ENCODE measurements at regions not wholly inside any gene's neighbourhood (a gene's known extent, or its start where the extent isn't known, plus 50 kb on each side); places are given as distances from the start of the nearest gene placed in this dataset.

GRCh38 chr13:36767276-36767675 lies 51.7 kb upstream of the RFXAP start:
- no peak for TF ChIP-seq CTCF (IDR thresholded peaks at IDR 0.05)
- TF ChIP-seq POLR2A (IDR thresholded peaks at IDR 0.05), result no peak

Measured in body of pancreas (tissue), 4 donors.